ENCODE measurements at regions not wholly inside any gene's neighbourhood (a gene's known extent, or its start where the extent isn't known, plus 50 kb on each side); places are given as distances from the start of the nearest gene placed in this dataset.

DNA sequence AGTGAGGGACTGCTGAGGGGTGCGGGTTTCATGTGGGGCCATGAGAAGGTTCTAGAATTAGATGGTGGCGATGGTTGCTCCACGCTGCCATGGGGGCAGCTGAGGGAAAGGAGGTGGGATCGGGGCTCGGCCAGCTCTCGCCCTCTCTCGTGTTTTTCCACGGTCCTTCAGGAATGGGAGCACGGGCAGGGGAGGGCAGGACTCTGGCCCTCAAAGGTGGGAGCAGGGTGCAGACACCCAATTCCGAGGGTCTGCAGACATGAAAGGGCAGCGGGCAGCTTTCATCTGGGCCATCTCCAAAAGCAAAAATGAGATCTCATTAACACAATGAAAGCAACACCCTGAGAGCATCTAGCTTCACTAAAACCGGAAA is 53.4 kb upstream of the SALL3 start:
- no peak overlapping the region for H3K9ac ChIP-seq (ENCODE audit: low read depth, low read length, poor library complexity)
- peaks cover 0 to 2% (median 0%) of the 10 kb centered on the region in 3 experiments for H3K27me3 ChIP-seq (ENCODE audit: control insufficient read depth in 3 of 3, insufficient read depth in 3 of 3, low read depth in 1 of 3, low read length in 3 of 3)
- no peak overlapping the region for H2BK5ac ChIP-seq (ENCODE audit: low read length)
- H2AK5ac ChIP-seq (ENCODE audit: low read depth, low read length): no peak overlapping the region
- H2BK12ac ChIP-seq (ENCODE audit: low read length): no peak overlapping the region
- H3K79me1 ChIP-seq (ENCODE audit: low read depth, low read length): no peaks in the 10 kb centered on the region
- H3K4me3 ChIP-seq (ENCODE audit: low read length in 2 of 2): no peak overlapping the region
- no peak overlapping the region for H2AFZ ChIP-seq (ENCODE audit: low read length)
- H3K4ac ChIP-seq (ENCODE audit: low read length): no peak overlapping the region
- H3K9me3 ChIP-seq (replicated peaks in 1 of 2; ENCODE audit: control insufficient read depth in 2 of 2, insufficient read depth in 1 of 2, low read depth in 1 of 2, low read length in 2 of 2): peaks cover 0 to 2% of the 10 kb centered on the region in 2 donors
- no CpG with 5 or more reads among the region's 12 CpGs for whole genome bisulfite sequencing, 2 donors (ENCODE audit: extremely low coverage in 2 of 2, insufficient read length in 2 of 2, insufficient replicate concordance in 1 of 2)
- H3K27ac ChIP-seq (replicated peaks; ENCODE audit: low read length): no peak overlapping the region
- H3K4me2 ChIP-seq (ENCODE audit: insufficient read depth, low read length, poor library complexity, severe bottlenecking): no peak overlapping the region
- no peaks in the 10 kb centered on the region for H3K4me1 ChIP-seq (ENCODE audit: control insufficient read depth in 2 of 2, insufficient read depth in 1 of 2, low read depth in 1 of 2, low read length in 2 of 2)
- H2BK120ac ChIP-seq (ENCODE audit: low read depth, low read length): no peak overlapping the region
- no peak overlapping the region for H3K14ac ChIP-seq (ENCODE audit: low read length)
- H3K23ac ChIP-seq (ENCODE audit: low read depth, low read length, poor library complexity): no peak overlapping the region
- no peak overlapping the region for H4K8ac ChIP-seq (ENCODE audit: low read depth, low read length)
- H4K91ac ChIP-seq (ENCODE audit: low read depth, low read length, poor library complexity): no peak overlapping the region
- H3K18ac ChIP-seq (ENCODE audit: low read length): no peak overlapping the region
- no peak overlapping the region for H2BK15ac ChIP-seq (ENCODE audit: low read length)
- no peak for DNase-seq (ENCODE audit: low spot score)
- H3K36me3 ChIP-seq (replicated peaks in 1 of 2; ENCODE audit: control insufficient read depth in 2 of 2, insufficient read depth in 2 of 2, low read length in 2 of 2): no peaks in the 10 kb centered on the region

DNA sequence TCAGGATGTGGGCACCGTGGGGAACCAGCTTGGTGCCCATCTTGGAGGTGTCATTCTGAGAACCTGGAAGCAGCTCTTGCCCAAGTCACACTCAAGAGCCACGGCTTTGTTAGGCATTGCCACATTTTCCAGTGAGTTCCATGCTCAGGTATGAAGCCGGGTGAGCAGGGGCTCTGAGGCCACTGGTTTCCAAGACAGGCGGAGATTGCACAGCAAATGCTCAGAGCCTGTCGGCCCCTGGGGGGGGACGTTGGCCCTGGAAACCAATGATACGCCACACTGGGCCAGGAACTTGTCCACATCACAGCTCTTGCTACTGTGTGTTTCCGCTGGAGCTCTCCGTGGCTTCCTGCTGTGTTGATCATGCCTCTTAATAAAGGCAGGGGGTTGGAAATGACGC is 52.5 kb upstream of the SALL3 start:
- H4K91ac ChIP-seq (ENCODE audit: low read depth, low read length, poor library complexity): no peak overlapping the region
- no peak overlapping the region for H2AFZ ChIP-seq (ENCODE audit: low read length)
- no peak overlapping the region for H3K4me3 ChIP-seq (ENCODE audit: low read length in 2 of 2)
- no peaks in the 10 kb centered on the region for H3K36me3 ChIP-seq (replicated peaks in 1 of 2; ENCODE audit: control insufficient read depth in 2 of 2, insufficient read depth in 2 of 2, low read length in 2 of 2)
- H2AK5ac ChIP-seq (ENCODE audit: low read depth, low read length): no peak overlapping the region
- H3K79me1 ChIP-seq (ENCODE audit: low read depth, low read length): no peaks in the 10 kb centered on the region
- no peak overlapping the region for H3K9ac ChIP-seq (ENCODE audit: low read depth, low read length, poor library complexity)
- H3K4me2 ChIP-seq (ENCODE audit: insufficient read depth, low read length, poor library complexity, severe bottlenecking): no peak overlapping the region
- H3K4me1 ChIP-seq (ENCODE audit: control insufficient read depth in 2 of 2, insufficient read depth in 1 of 2, low read depth in 1 of 2, low read length in 2 of 2): no peaks in the 10 kb centered on the region
- no peak overlapping the region for H2BK15ac ChIP-seq (ENCODE audit: low read length)
- peaks cover 0 to 2% (median 0%) of the 10 kb centered on the region in 3 experiments for H3K27me3 ChIP-seq (ENCODE audit: control insufficient read depth in 3 of 3, insufficient read depth in 3 of 3, low read depth in 1 of 3, low read length in 3 of 3)
- H2BK120ac ChIP-seq (ENCODE audit: low read depth, low read length): no peak overlapping the region
- no peak overlapping the region for H3K27ac ChIP-seq (replicated peaks; ENCODE audit: low read length)
- H3K14ac ChIP-seq (ENCODE audit: low read length): no peak overlapping the region
- H3K23ac ChIP-seq (ENCODE audit: low read depth, low read length, poor library complexity): no peak overlapping the region
- no peak overlapping the region for H4K8ac ChIP-seq (ENCODE audit: low read depth, low read length)
- no peak for DNase-seq (ENCODE audit: low spot score)
- H2BK12ac ChIP-seq (ENCODE audit: low read length): no peak overlapping the region
- no CpG with 5 or more reads among the region's 10 CpGs for WGBS, 2 donors (ENCODE audit: extremely low coverage in 2 of 2, insufficient read length in 2 of 2, insufficient replicate concordance in 1 of 2)
- H3K9me3 ChIP-seq (replicated peaks in 1 of 2; ENCODE audit: control insufficient read depth in 2 of 2, insufficient read depth in 1 of 2, low read depth in 1 of 2, low read length in 2 of 2): peaks cover 0 to 2% of the 10 kb centered on the region in 2 donors
- no peak overlapping the region for H3K18ac ChIP-seq (ENCODE audit: low read length)
- H3K4ac ChIP-seq (ENCODE audit: low read length): no peak overlapping the region
- H2BK5ac ChIP-seq (ENCODE audit: low read length): no peak overlapping the region

DNA sequence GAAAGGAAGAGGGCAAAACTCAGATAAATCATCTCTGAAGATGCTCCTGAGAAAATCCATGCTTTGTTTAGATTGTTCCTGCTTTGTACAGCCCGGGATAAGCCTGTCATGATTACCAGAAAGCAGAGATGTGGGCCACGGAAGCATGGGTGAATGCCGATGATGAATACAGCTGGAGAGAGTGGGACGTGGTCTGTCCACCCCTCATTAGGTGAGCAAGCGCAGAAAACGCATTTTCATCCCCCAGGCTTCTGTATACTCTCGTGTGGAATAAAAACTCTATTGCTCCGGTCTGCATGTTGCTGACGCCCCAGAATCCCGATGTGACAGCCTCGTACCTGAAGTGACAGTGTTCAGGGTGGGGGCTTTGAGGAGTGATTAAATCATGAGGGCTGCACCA is 52.0 kb upstream of the SALL3 start:
- Histone ChIP-seq H2BK120ac (ENCODE audit: low read depth, low read length) (no peak overlapping the region), H3K4ac (ENCODE audit: low read length) (no peak overlapping the region), H3K4me2 (ENCODE audit: insufficient read depth, low read length, poor library complexity, severe bottlenecking) (no peak overlapping the region), H3K36me3 (replicated peaks in 1 of 2; ENCODE audit: control insufficient read depth in 2 of 2, insufficient read depth in 2 of 2, low read length in 2 of 2) (no peaks in the 10 kb centered on the region), H4K91ac (ENCODE audit: low read depth, low read length, poor library complexity) (no peak overlapping the region), H3K18ac (ENCODE audit: low read length) (no peak overlapping the region), H2AFZ (ENCODE audit: low read length) (no peak overlapping the region), H3K14ac (ENCODE audit: low read length) (no peak overlapping the region), H3K27me3 (ENCODE audit: control insufficient read depth in 3 of 3, insufficient read depth in 3 of 3, low read depth in 1 of 3, low read length in 3 of 3) (peaks cover 0 to 7% (median 0%) of the 10 kb centered on the region in 3 experiments), H3K9ac (ENCODE audit: low read depth, low read length, poor library complexity) (no peak overlapping the region), H3K27ac (replicated peaks; ENCODE audit: low read length) (no peak overlapping the region), H2BK12ac (ENCODE audit: low read length) (no peak overlapping the region), H3K23ac (ENCODE audit: low read depth, low read length, poor library complexity) (no peak overlapping the region), H3K4me3 (ENCODE audit: low read length in 2 of 2) (no peak overlapping the region), H3K9me3 (replicated peaks in 1 of 2; ENCODE audit: control insufficient read depth in 2 of 2, insufficient read depth in 1 of 2, low read depth in 1 of 2, low read length in 2 of 2) (peaks cover 0 to 2% of the 10 kb centered on the region in 2 donors), H3K79me1 (ENCODE audit: low read depth, low read length) (no peaks in the 10 kb centered on the region), H2AK5ac (ENCODE audit: low read depth, low read length) (no peak overlapping the region), H2BK15ac (ENCODE audit: low read length) (no peak overlapping the region), H2BK5ac (ENCODE audit: low read length) (no peak overlapping the region), H4K8ac (ENCODE audit: low read depth, low read length) (no peak overlapping the region), H3K4me1 (ENCODE audit: control insufficient read depth in 2 of 2, insufficient read depth in 1 of 2, low read depth in 1 of 2, low read length in 2 of 2) (peaks cover 0 to 1% of the 10 kb centered on the region in 2 donors)
- WGBS, 2 donors (ENCODE audit: extremely low coverage in 2 of 2, insufficient read length in 2 of 2, insufficient replicate concordance in 1 of 2): no CpG with 5 or more reads among the region's 11 CpGs
- DNase-seq (ENCODE audit: low spot score): no peak

DNA sequence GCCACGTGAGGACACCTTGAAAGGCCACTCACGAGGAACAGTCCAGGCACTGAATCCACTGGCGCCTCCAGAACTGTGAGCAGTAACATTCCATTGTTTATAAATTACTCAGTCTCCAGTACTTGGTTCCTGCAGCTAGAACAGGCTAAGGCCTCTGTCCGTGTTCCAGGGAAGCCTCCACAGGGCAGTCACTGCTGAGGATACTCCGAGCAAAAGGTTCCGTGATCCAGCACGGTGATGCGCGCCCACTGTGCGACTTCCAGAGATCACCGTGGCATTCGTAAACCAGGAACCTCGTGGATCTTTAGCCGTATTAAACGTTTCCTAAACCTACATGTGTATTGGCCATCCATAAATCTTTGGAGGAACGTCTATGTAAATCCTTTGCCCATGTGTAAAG is 51.5 kb upstream of the SALL3 start:
- no peak overlapping the region for H3K4ac ChIP-seq (ENCODE audit: low read length)
- H2BK5ac ChIP-seq (ENCODE audit: low read length): no peak overlapping the region
- no peak overlapping the region for H3K27ac ChIP-seq (replicated peaks; ENCODE audit: low read length)
- no peaks in the 10 kb centered on the region for H3K36me3 ChIP-seq (replicated peaks in 1 of 2; ENCODE audit: control insufficient read depth in 2 of 2, insufficient read depth in 2 of 2, low read length in 2 of 2)
- no peak overlapping the region for H3K4me3 ChIP-seq (ENCODE audit: low read length in 2 of 2)
- H3K4me2 ChIP-seq (ENCODE audit: insufficient read depth, low read length, poor library complexity, severe bottlenecking): no peak overlapping the region
- no peak overlapping the region for H4K8ac ChIP-seq (ENCODE audit: low read depth, low read length)
- DNase-seq (ENCODE audit: low spot score): no peak
- WGBS, 2 donors (ENCODE audit: extremely low coverage in 2 of 2, insufficient read length in 2 of 2, insufficient replicate concordance in 1 of 2): no CpG with 5 or more reads among the region's 16 CpGs
- H3K27me3 ChIP-seq (ENCODE audit: control insufficient read depth in 3 of 3, insufficient read depth in 3 of 3, low read depth in 1 of 3, low read length in 3 of 3): peaks cover 0 to 7% (median 0%) of the 10 kb centered on the region in 3 experiments
- no peak overlapping the region for H4K91ac ChIP-seq (ENCODE audit: low read depth, low read length, poor library complexity)
- H3K14ac ChIP-seq (ENCODE audit: low read length): no peak overlapping the region
- H2BK15ac ChIP-seq (ENCODE audit: low read length): no peak overlapping the region
- H2BK12ac ChIP-seq (ENCODE audit: low read length): no peak overlapping the region
- no peak overlapping the region for H2BK120ac ChIP-seq (ENCODE audit: low read depth, low read length)
- H3K9ac ChIP-seq (ENCODE audit: low read depth, low read length, poor library complexity): no peak overlapping the region
- no peaks in the 10 kb centered on the region for H3K79me1 ChIP-seq (ENCODE audit: low read depth, low read length)
- peaks cover 0 to 2% of the 10 kb centered on the region in 2 donors for H3K9me3 ChIP-seq (replicated peaks in 1 of 2; ENCODE audit: control insufficient read depth in 2 of 2, insufficient read depth in 1 of 2, low read depth in 1 of 2, low read length in 2 of 2)
- no peak overlapping the region for H3K23ac ChIP-seq (ENCODE audit: low read depth, low read length, poor library complexity)
- H3K18ac ChIP-seq (ENCODE audit: low read length): no peak overlapping the region
- peaks cover 0 to 1% of the 10 kb centered on the region in 2 donors for H3K4me1 ChIP-seq (ENCODE audit: control insufficient read depth in 2 of 2, insufficient read depth in 1 of 2, low read depth in 1 of 2, low read length in 2 of 2)
- no peak overlapping the region for H2AK5ac ChIP-seq (ENCODE audit: low read depth, low read length)
- no peak overlapping the region for H2AFZ ChIP-seq (ENCODE audit: low read length)

All from neuronal stem cell (in vitro differentiated cells).